ENCODE measurements at regions not wholly inside any gene's neighbourhood (a gene's known extent, or its start where the extent isn't known, plus 50 kb on each side); places are given as distances from the start of the nearest gene placed in this dataset.

DNA sequence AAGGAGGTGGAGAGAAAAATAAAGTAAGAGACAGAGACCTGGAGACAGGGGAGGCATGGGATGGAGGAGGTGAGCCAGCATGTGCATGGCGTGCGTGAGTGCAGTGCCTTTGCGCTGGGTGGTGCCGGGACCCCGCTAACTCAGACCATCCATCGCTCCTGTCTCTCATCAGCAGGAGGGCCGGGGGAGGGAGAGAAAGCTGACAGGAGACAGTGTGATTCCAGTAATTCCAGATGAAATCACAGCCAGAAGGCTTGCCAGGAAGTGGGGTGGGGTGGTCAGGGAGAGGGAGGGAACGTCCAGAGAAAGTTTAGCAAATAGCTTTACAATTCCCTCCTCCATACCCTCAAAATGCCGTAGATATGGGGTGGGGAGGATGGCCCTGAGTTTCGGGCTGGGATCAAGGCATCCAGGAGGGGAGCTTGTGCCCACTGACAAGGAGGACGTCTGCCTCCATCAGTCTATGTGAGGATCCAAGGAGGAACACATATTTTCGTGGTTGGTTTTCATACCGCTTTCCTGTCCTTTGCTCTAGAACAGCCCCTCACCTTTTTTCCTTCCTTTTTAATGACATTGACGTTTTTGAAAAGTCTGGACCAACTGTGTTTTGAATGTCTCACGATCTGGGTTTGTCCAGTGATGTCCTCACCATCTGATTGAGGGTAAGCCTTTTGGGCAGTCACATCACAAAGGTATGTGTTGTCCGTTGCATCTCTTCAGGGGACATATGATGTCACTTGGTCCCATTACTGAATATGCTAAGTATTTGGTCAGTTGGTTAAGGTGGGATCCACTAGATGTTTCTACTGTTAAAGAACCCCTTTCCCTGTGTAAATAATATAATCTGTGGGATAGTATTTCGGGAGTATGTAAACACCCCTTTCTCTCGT is 567.3 kb downstream of the MIAT start:
- TF ChIP-seq, protein P1, sequence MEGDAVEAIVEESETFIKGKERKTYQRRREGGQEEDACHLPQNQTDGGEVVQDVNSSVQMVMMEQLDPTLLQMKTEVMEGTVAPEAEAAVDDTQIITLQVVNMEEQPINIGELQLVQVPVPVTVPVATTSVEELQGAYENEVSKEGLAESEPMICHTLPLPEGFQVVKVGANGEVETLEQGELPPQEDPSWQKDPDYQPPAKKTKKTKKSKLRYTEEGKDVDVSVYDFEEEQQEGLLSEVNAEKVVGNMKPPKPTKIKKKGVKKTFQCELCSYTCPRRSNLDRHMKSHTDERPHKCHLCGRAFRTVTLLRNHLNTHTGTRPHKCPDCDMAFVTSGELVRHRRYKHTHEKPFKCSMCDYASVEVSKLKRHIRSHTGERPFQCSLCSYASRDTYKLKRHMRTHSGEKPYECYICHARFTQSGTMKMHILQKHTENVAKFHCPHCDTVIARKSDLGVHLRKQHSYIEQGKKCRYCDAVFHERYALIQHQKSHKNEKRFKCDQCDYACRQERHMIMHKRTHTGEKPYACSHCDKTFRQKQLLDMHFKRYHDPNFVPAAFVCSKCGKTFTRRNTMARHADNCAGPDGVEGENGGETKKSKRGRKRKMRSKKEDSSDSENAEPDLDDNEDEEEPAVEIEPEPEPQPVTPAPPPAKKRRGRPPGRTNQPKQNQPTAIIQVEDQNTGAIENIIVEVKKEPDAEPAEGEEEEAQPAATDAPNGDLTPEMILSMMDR (IDR thresholded peaks at IDR 0.05), result no peak
- no peak for TF ChIP-seq POLR2AphosphoS5 (IDR thresholded peaks at IDR 0.05)

Measured in prostate gland (tissue), 2 donors.